ENCODE measurements at regions not wholly inside any gene's neighbourhood (a gene's known extent, or its start where the extent isn't known, plus 50 kb on each side); places are given as distances from the start of the nearest gene placed in this dataset.

GRCh38 chr14:76636602-76637001, 124.7 kb upstream of the VASH1 start:
- no peak overlapping the region for H3K4me3 ChIP-seq (ENCODE audit: low read length)
- H3K4me2 ChIP-seq (ENCODE audit: low read length): no peak overlapping the region
- H2AFZ ChIP-seq (ENCODE audit: low read depth, low read length): no peak overlapping the region
- H3K79me2 ChIP-seq (ENCODE audit: low read length): no peaks in the 10 kb centered on the region
- H3K27ac ChIP-seq (ENCODE audit: low read length): no peak overlapping the region
- peaks cover 18% of the 10 kb centered on the region for H3K27me3 ChIP-seq (ENCODE audit: low read depth, low read length)
- TF ChIP-seq CTCF (IDR thresholded peaks at IDR 0.05; ENCODE audit: low read depth, low read length): no peak
- TF ChIP-seq EZH2phosphoT487 (IDR thresholded peaks at IDR 0.05; ENCODE audit: low read depth): no peak
- peaks cover 5% of the 10 kb centered on the region; the same call in 1 of the 2 replicates for H3K9me3 ChIP-seq (ENCODE audit: insufficient read depth, low read length)
- no peaks in the 10 kb centered on the region for H3K4me1 ChIP-seq (ENCODE audit: low read length)
- H3K9ac ChIP-seq (ENCODE audit: low read length): no peak overlapping the region
- H4K20me1 ChIP-seq (ENCODE audit: insufficient read depth, low read length): no peaks in the 10 kb centered on the region
- no peaks in the 10 kb centered on the region for H3K36me3 ChIP-seq (replicated peaks; ENCODE audit: low read depth, low read length)

GRCh38 chr14:76638841-76639240, 122.4 kb upstream of the VASH1 start:
- Histone ChIP-seq H3K36me3 (replicated peaks; ENCODE audit: low read depth, low read length) (no peaks in the 10 kb centered on the region), H2AFZ (ENCODE audit: low read depth, low read length) (no peak overlapping the region), H3K27ac (ENCODE audit: low read length) (no peak overlapping the region), H3K27me3 (ENCODE audit: low read depth, low read length) (peaks cover 30% of the 10 kb centered on the region), H3K4me3 (ENCODE audit: low read length) (no peak overlapping the region), H3K79me2 (ENCODE audit: low read length) (no peaks in the 10 kb centered on the region), H3K9ac (ENCODE audit: low read length) (no peak overlapping the region), H3K9me3 (ENCODE audit: insufficient read depth, low read length) (peaks cover 5% of the 10 kb centered on the region; the same call in 1 of the 2 replicates), H3K4me1 (ENCODE audit: low read length) (no peaks in the 10 kb centered on the region), H3K4me2 (ENCODE audit: low read length) (no peak overlapping the region), H4K20me1 (ENCODE audit: insufficient read depth, low read length) (no peaks in the 10 kb centered on the region)
- no peak for TF ChIP-seq EZH2phosphoT487 (IDR thresholded peaks at IDR 0.05; ENCODE audit: low read depth)
- TF ChIP-seq CTCF (IDR thresholded peaks at IDR 0.05; ENCODE audit: low read depth, low read length): no peak

- H3K36me3 ChIP-seq (replicated peaks; ENCODE audit: low read depth, low read length): no peaks in the 10 kb centered on the region
- no peak for TF ChIP-seq EZH2phosphoT487 (IDR thresholded peaks at IDR 0.05; ENCODE audit: low read depth)
- TF ChIP-seq CTCF (IDR thresholded peaks at IDR 0.05; ENCODE audit: low read depth, low read length): no peak
Observed at GRCh38 chr14:76639606-76640229, 121.5 kb upstream of the VASH1 start.

GRCh38 chr14:76640923-76641395, 120.3 kb upstream of the VASH1 start:
- peaks cover 43% of the 10 kb centered on the region for H3K27me3 ChIP-seq (ENCODE audit: low read depth, low read length)

More at GRCh38 chr14:76639606-76640229, 121.5 kb upstream of the VASH1 start:
- peaks cover 34% of the 10 kb centered on the region for H3K27me3 ChIP-seq (ENCODE audit: low read depth, low read length)
- no peak overlapping the region for H3K9ac ChIP-seq (ENCODE audit: low read length)
- H3K79me2 ChIP-seq (ENCODE audit: low read length): no peaks in the 10 kb centered on the region
- peaks cover 5% of the 10 kb centered on the region; the same call in 1 of the 2 replicates for H3K9me3 ChIP-seq (ENCODE audit: insufficient read depth, low read length)
- no peak overlapping the region for H2AFZ ChIP-seq (ENCODE audit: low read depth, low read length)
- H3K4me3 ChIP-seq (ENCODE audit: low read length): no peak overlapping the region
- H3K4me2 ChIP-seq (ENCODE audit: low read length): no peak overlapping the region
- no peak overlapping the region for H3K27ac ChIP-seq (ENCODE audit: low read length)
- no peaks in the 10 kb centered on the region for H4K20me1 ChIP-seq (ENCODE audit: insufficient read depth, low read length)
- H3K4me1 ChIP-seq (ENCODE audit: low read length): no peaks in the 10 kb centered on the region

More at GRCh38 chr14:76640923-76641395, 120.3 kb upstream of the VASH1 start:
- no peak overlapping the region for H3K27ac ChIP-seq (ENCODE audit: low read length)
- no peaks in the 10 kb centered on the region for H4K20me1 ChIP-seq (ENCODE audit: insufficient read depth, low read length)
- H2AFZ ChIP-seq (ENCODE audit: low read depth, low read length): no peak overlapping the region
- H3K9ac ChIP-seq (ENCODE audit: low read length): no peak overlapping the region
- no peaks in the 10 kb centered on the region for H3K4me1 ChIP-seq (ENCODE audit: low read length)
- H3K79me2 ChIP-seq (ENCODE audit: low read length): no peaks in the 10 kb centered on the region
- peaks cover 5% of the 10 kb centered on the region; the same call in 1 of the 2 replicates for H3K9me3 ChIP-seq (ENCODE audit: insufficient read depth, low read length)
- TF ChIP-seq CTCF (IDR thresholded peaks at IDR 0.05; ENCODE audit: low read depth, low read length) (no peak), EZH2phosphoT487 (IDR thresholded peaks at IDR 0.05; ENCODE audit: low read depth) (no peak)
- no peak overlapping the region for H3K4me2 ChIP-seq (ENCODE audit: low read length)
- H3K4me3 ChIP-seq (ENCODE audit: low read length): no peak overlapping the region
- H3K36me3 ChIP-seq (replicated peaks; ENCODE audit: low read depth, low read length): no peaks in the 10 kb centered on the region

All from OCI-LY3 (cell line).